ENCODE measurements at regions not wholly inside any gene's neighbourhood (a gene's known extent, or its start where the extent isn't known, plus 50 kb on each side); places are given as distances from the start of the nearest gene placed in this dataset.

DNA sequence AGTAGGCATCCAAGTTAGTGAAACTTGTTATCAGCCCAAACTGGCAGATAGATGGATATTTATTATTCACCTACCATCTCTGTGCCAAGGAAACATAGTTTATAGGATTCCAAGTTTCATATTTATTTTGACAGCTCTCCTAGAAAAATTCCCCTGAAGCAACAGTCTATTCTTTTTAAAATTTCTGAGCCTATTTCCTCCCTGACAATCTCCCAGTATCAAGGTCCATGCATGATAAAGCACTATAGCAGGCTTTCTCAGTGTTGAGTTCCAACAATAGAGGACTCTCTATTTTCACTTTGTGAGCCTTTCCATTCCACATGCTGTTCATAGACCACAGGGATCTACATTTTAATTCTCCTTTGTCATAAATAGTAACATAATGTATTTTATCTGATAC, 312.6 kb downstream of the SLITRK6 start:
- H2AFZ ChIP-seq (ENCODE audit: control insufficient read depth, low read depth, low read length) = no peak overlapping the region
- no peaks in the 10 kb centered on the region for H4K20me1 ChIP-seq (ENCODE audit: control insufficient read depth, insufficient read depth)
- ChIA-PET SMC1A (ENCODE audit: uncharacterized antibody, unreplicated experiment) (no interaction called here), RAD21 (ENCODE audit: unreplicated experiment) (no interaction called here), POLR2A (no interaction called here), CTCF (no interaction called here)
- no peak overlapping the region for H3K4me2 ChIP-seq (ENCODE audit: control insufficient read depth, insufficient read depth)
- no peaks in the 10 kb centered on the region for H3K36me3 ChIP-seq (ENCODE audit: control insufficient read depth in 2 of 2, insufficient read depth in 2 of 2, low read length in 1 of 2)
- FAIRE-seq (no peak), ATAC-seq (no peak), DNase-seq (ENCODE audit: low read depth, low spot score) (no peak)
- in situ Hi-C loops (cut with MboI) = no loop called here
- H3K9ac ChIP-seq (ENCODE audit: control insufficient read depth, insufficient read depth, low read length) = no peak overlapping the region
- H3K27me3 ChIP-seq (replicated peaks in 1 of 2; ENCODE audit: control insufficient read depth in 2 of 2, insufficient read depth in 2 of 2, low read length in 1 of 2) = no peaks in the 10 kb centered on the region; a peak in 1 of 4 replicates
- intact Hi-C loops (cut with micrococcal nuclease; ENCODE audit: unreplicated experiment) = no loop called here
- no peak overlapping the region for H3K4me3 ChIP-seq
- BruUV-seq (replicated peaks) = no TSS peak
- TF ChIP-seq CBX3 (IDR thresholded peaks at IDR 0.05; ENCODE audit: borderline replicate concordance, low read depth) = no peak
- TF ChIP-seq, protein P1, sequence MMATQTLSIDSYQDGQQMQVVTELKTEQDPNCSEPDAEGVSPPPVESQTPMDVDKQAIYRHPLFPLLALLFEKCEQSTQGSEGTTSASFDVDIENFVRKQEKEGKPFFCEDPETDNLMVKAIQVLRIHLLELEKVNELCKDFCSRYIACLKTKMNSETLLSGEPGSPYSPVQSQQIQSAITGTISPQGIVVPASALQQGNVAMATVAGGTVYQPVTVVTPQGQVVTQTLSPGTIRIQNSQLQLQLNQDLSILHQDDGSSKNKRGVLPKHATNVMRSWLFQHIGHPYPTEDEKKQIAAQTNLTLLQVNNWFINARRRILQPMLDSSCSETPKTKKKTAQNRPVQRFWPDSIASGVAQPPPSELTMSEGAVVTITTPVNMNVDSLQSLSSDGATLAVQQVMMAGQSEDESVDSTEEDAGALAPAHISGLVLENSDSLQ (IDR thresholded peaks at IDR 0.05) = no peak
- TF ChIP-seq, protein P2, sequence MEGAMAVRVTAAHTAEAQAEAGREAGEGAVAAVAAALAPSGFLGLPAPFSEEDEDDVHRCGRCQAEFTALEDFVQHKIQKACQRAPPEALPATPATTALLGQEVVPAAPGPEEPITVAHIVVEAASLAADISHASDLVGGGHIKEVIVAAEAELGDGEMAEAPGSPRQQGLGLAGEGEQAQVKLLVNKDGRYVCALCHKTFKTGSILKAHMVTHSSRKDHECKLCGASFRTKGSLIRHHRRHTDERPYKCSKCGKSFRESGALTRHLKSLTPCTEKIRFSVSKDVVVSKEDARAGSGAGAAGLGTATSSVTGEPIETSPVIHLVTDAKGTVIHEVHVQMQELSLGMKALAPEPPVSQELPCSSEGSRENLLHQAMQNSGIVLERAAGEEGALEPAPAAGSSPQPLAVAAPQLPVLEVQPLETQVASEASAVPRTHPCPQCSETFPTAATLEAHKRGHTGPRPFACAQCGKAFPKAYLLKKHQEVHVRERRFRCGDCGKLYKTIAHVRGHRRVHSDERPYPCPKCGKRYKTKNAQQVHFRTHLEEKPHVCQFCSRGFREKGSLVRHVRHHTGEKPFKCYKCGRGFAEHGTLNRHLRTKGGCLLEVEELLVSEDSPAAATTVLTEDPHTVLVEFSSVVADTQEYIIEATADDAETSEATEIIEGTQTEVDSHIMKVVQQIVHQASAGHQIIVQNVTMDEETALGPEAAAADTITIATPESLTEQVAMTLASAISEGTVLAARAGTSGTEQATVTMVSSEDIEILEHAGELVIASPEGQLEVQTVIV (IDR thresholded peaks at IDR 0.05; ENCODE audit: borderline replicate concordance, partially characterized antibody) = no peak
- TF ChIP-seq SUZ12 (IDR thresholded peaks at IDR 0.05; ENCODE audit: unreplicated experiment) = no peak
- TF ChIP-seq ZNF274 (IDR thresholded peaks at IDR 0.05; ENCODE audit: insufficient read depth, insufficient read length) = no peak
- TF ChIP-seq RAD51 (IDR thresholded peaks at IDR 0.05) = no peak
- no peak for TF ChIP-seq ZNF217 (IDR thresholded peaks at IDR 0.05)
- TF ChIP-seq DPF2 (IDR thresholded peaks at IDR 0.05) = no peak
- H3K27ac ChIP-seq (ENCODE audit: control insufficient read depth, insufficient read depth) = no peak overlapping the region
- H3K9me3 ChIP-seq (replicated peaks; ENCODE audit: control insufficient read depth, insufficient read depth, low read length) = no peaks in the 10 kb centered on the region
- no peaks in the 10 kb centered on the region for H3K4me1 ChIP-seq (ENCODE audit: control insufficient read depth, insufficient read depth, low read length)
- no peaks in the 10 kb centered on the region for H3K79me2 ChIP-seq (ENCODE audit: control insufficient read depth, insufficient read depth, low read length)
